ENCODE measurements at regions not wholly inside any gene's neighbourhood (a gene's known extent, or its start where the extent isn't known, plus 50 kb on each side); places are given as distances from the start of the nearest gene placed in this dataset.

DNA sequence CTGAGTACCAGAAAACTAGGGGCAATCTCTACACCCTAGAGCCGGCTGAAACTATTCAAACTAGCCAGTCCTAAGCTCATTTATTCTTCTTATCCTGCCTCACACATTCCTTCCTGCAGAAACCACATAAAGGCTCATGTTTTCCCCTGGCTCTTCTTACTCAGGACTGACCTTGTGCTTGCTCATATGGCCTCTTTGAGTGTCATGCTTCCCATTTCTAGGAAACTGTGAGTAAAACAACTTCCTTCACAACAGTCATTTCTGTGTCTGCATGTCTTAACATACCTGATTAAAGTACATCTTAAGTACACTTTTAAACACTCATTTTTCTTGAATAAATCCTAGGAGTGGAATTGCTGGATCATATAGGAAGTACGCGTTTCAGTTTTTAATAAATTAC lies 52.3 kb upstream of the KIAA1217 start:
- H3K9me2 ChIP-seq (ENCODE audit: insufficient read depth, low read length): no peaks in the 10 kb centered on the region
- no peak overlapping the region for H3K4me2 ChIP-seq (ENCODE audit: low read length)
- TF ChIP-seq, protein P1, sequence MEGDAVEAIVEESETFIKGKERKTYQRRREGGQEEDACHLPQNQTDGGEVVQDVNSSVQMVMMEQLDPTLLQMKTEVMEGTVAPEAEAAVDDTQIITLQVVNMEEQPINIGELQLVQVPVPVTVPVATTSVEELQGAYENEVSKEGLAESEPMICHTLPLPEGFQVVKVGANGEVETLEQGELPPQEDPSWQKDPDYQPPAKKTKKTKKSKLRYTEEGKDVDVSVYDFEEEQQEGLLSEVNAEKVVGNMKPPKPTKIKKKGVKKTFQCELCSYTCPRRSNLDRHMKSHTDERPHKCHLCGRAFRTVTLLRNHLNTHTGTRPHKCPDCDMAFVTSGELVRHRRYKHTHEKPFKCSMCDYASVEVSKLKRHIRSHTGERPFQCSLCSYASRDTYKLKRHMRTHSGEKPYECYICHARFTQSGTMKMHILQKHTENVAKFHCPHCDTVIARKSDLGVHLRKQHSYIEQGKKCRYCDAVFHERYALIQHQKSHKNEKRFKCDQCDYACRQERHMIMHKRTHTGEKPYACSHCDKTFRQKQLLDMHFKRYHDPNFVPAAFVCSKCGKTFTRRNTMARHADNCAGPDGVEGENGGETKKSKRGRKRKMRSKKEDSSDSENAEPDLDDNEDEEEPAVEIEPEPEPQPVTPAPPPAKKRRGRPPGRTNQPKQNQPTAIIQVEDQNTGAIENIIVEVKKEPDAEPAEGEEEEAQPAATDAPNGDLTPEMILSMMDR (conservative IDR thresholded peaks at IDR 0.05; ENCODE audit: low read length): no peak
- TF ChIP-seq EZH2phosphoT487 (IDR thresholded peaks at IDR 0.05; ENCODE audit: borderline replicate concordance, low read depth, low read length): no peak
- intact Hi-C loops (cut with micrococcal nuclease; ENCODE audit: unreplicated experiment): no loop called here
- H3K36me3 ChIP-seq (ENCODE audit: insufficient read depth, low read length): no peaks in the 10 kb centered on the region
- no peaks in the 10 kb centered on the region for H3K4me1 ChIP-seq (ENCODE audit: insufficient read depth, low read length, poor library complexity, severe bottlenecking)
- H3K27ac ChIP-seq (ENCODE audit: low read depth, low read length, poor library complexity, severe bottlenecking): no peak overlapping the region
- no peaks in the 10 kb centered on the region for H4K20me1 ChIP-seq (ENCODE audit: insufficient read depth, low read length)
- H3K79me2 ChIP-seq (ENCODE audit: insufficient read depth, low read depth, low read length): no peaks in the 10 kb centered on the region
- CTCF ChIA-PET (ENCODE audit: unreplicated experiment): no interaction called here
- POLR2A ChIA-PET: no interaction called here
- no peaks in the 10 kb centered on the region for H3K9me3 ChIP-seq (ENCODE audit: low read length)
- no TSS peak for BruUV-seq (replicated peaks)
- no peak for DNase-seq (ENCODE audit: low spot score)
- H3K4me3 ChIP-seq (ENCODE audit: low read depth, low read length, poor library complexity, severe bottlenecking): no peak overlapping the region
- no peak overlapping the region for H2AFZ ChIP-seq (ENCODE audit: low read length)

DNA sequence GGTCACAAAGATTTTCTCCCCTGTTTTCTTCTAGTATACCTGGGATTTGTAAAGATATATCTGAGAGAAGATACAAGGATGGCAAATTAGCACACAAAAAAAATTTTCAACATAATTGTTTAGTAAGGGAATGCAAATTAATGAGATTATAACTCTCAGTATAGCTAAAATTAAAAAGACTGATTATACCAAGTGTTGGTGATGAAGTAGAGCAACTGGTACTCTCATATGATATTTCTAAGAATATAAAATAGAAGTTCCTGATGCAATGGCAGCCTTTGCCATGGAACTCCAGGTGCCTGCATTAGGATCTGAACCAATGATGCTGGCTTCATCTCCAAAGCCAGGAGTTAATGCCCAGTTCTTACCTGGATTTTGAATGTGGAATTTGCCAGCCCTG lies 51.4 kb upstream of the KIAA1217 start:
- Histone ChIP-seq H3K4me1 (ENCODE audit: insufficient read depth, low read length, poor library complexity, severe bottlenecking) (no peaks in the 10 kb centered on the region), H3K9me3 (ENCODE audit: low read length) (no peaks in the 10 kb centered on the region), H3K27ac (ENCODE audit: low read depth, low read length, poor library complexity, severe bottlenecking) (no peak overlapping the region), H3K4me3 (ENCODE audit: low read depth, low read length, poor library complexity, severe bottlenecking) (no peak overlapping the region), H2AFZ (ENCODE audit: low read length) (no peak overlapping the region), H4K20me1 (ENCODE audit: insufficient read depth, low read length) (no peaks in the 10 kb centered on the region), H3K9me2 (ENCODE audit: insufficient read depth, low read length) (no peaks in the 10 kb centered on the region), H3K4me2 (ENCODE audit: low read length) (no peak overlapping the region), H3K79me2 (ENCODE audit: insufficient read depth, low read depth, low read length) (no peaks in the 10 kb centered on the region), H3K36me3 (ENCODE audit: insufficient read depth, low read length) (no peaks in the 10 kb centered on the region)
- POLR2A ChIA-PET: no interaction called here
- no TSS peak for BruUV-seq (replicated peaks)
- no peak for DNase-seq (ENCODE audit: low spot score)
- TF ChIP-seq, protein P1 (conservative IDR thresholded peaks at IDR 0.05; ENCODE audit: low read length): no peak
- no peak for TF ChIP-seq EZH2phosphoT487 (IDR thresholded peaks at IDR 0.05; ENCODE audit: borderline replicate concordance, low read depth, low read length)
- intact Hi-C loops (cut with micrococcal nuclease; ENCODE audit: unreplicated experiment): no loop called here
- CTCF ChIA-PET (ENCODE audit: unreplicated experiment): no interaction called here

Measured in OCI-LY7 (cell line).